H9 (cell line): ENCODE measurements at regions not wholly inside any gene's neighbourhood (a gene's known extent, or its start where the extent isn't known, plus 50 kb on each side); places are given as distances from the start of the nearest gene placed in this dataset.

Experiments used
- DNase-seq: peaks from one replicate; pipeline ENCODE4 v3.0.0-alpha.2; 2017
- H2AFZ ChIP-seq: one replicate; pipeline ENCODE4 v1.6.1; 2013; ENCODE audit warnings: mild to moderate bottlenecking, low read length, control low read depth, moderate library complexity
- H2AK5ac ChIP-seq: 2 replicates; pipeline ENCODE4 v1.6.1; 2013; ENCODE audit warnings: low read length, control low read depth, mixed read lengths; ENCODE audit not compliant: insufficient read length
- H2BK120ac ChIP-seq: one replicate; pipeline ENCODE4 v1.6.1; 2013; ENCODE audit warnings: low read depth, mild to moderate bottlenecking, low read length, control low read depth, inconsistent platforms; ENCODE audit not compliant: poor library complexity, severe bottlenecking
- H2BK12ac ChIP-seq: 2 replicates; pipeline ENCODE4 v1.6.1; 2013; ENCODE audit warnings: low read length, control low read depth, mixed read lengths, low read depth; ENCODE audit not compliant: insufficient read length
- H2BK15ac ChIP-seq: 2 replicates; pipeline ENCODE4 v1.6.1; 2013; ENCODE audit warnings: low read depth, low read length, control low read depth
- H2BK20ac ChIP-seq: one replicate; pipeline ENCODE4 v1.6.1; 2013; ENCODE audit warnings: low read depth, mild to moderate bottlenecking, low read length, control low read depth, inconsistent platforms; ENCODE audit not compliant: poor library complexity, severe bottlenecking
- H2BK5ac ChIP-seq: 2 replicates; pipeline ENCODE4 v1.6.1; 2013; ENCODE audit warnings: low read length, control low read depth, mixed read lengths; ENCODE audit not compliant: insufficient read length
- H3K14ac ChIP-seq: 2 replicates; pipeline ENCODE4 v1.6.1; 2013; ENCODE audit warnings: low read length, control low read depth; ENCODE audit not compliant: insufficient read depth
- H3K18ac ChIP-seq: 2 replicates; pipeline ENCODE4 v1.6.1; 2013; ENCODE audit warnings: low read depth, mild to moderate bottlenecking, mixed read lengths, low read length, control low read depth; ENCODE audit not compliant: insufficient read length
- H3K23ac ChIP-seq: 2 replicates; pipeline ENCODE4 v1.6.1; 2013; ENCODE audit warnings: low read length, control low read depth, mixed read lengths, low read depth; ENCODE audit not compliant: insufficient read length
- H3K23me2 ChIP-seq: 2 replicates; pipeline ENCODE4 v1.6.1; 2013; ENCODE audit warnings: low read depth, mild to moderate bottlenecking, mixed read lengths, low read length, control low read depth; ENCODE audit not compliant: insufficient read length, poor library complexity, severe bottlenecking
- H3K27ac ChIP-seq: 2 replicates; pipeline ENCODE4 v1.5.1; 2013; ENCODE audit warnings: low read length, control low read depth, mixed read lengths, low read depth; ENCODE audit not compliant: insufficient read length
- H3K27me3 ChIP-seq: 2 replicates; pipeline ENCODE4 v1.6.1; 2013; ENCODE audit warnings: low read length, control low read depth, inconsistent platforms; ENCODE audit not compliant: insufficient read depth
- H3K4ac ChIP-seq: 2 replicates; pipeline ENCODE4 v1.6.1; 2013; ENCODE audit warnings: low read depth, mild to moderate bottlenecking, control low read depth, inconsistent platforms, low read length, moderate library complexity
- H3K4me1 ChIP-seq: 2 replicates; pipeline ENCODE4 v1.6.1; 2013; ENCODE audit warnings: low read length, control low read depth, inconsistent platforms; ENCODE audit not compliant: insufficient read depth
- H3K4me2 ChIP-seq: 2 replicates; pipeline ENCODE4 v1.6.1; 2013; ENCODE audit warnings: low read length, control low read depth, mixed read lengths; ENCODE audit not compliant: insufficient read length, insufficient read depth
- H3K56ac ChIP-seq: 2 replicates; pipeline ENCODE4 v1.6.1; 2013; ENCODE audit warnings: low read depth, mild to moderate bottlenecking, mixed read lengths, low read length, control low read depth; ENCODE audit not compliant: insufficient read length
- H3K79me1 ChIP-seq: 2 replicates; pipeline ENCODE4 v1.6.1; 2013; ENCODE audit warnings: low read depth, mild to moderate bottlenecking, moderate library complexity, low read length, control low read depth, inconsistent platforms; ENCODE audit not compliant: insufficient read depth, poor library complexity, severe bottlenecking
- H3K79me2 ChIP-seq: 2 replicates; pipeline ENCODE4 v1.6.1; 2013; ENCODE audit warnings: low read length, control low read depth, inconsistent platforms; ENCODE audit not compliant: insufficient read depth
- H3K9ac ChIP-seq: 2 replicates; pipeline ENCODE4 v1.6.1; 2013; ENCODE audit warnings: low read length, control low read depth, mixed read lengths; ENCODE audit not compliant: insufficient read length; ENCODE audit errors: extremely low read depth
- H3K9me3 ChIP-seq: one replicate; pipeline ENCODE4 v1.6.1; 2013; ENCODE audit warnings: low read depth, low read length, inconsistent platforms; ENCODE audit not compliant: control insufficient read depth
- H3T11ph ChIP-seq: one replicate; pipeline ENCODE4 v1.6.1; 2013; ENCODE audit warnings: mild to moderate bottlenecking, low read length, control low read depth, inconsistent platforms
- H4K20me1 ChIP-seq: one replicate; pipeline ENCODE4 v1.6.1; 2013; ENCODE audit not compliant: control insufficient read depth, insufficient read length, insufficient read depth
- H4K5ac ChIP-seq: 2 replicates; pipeline ENCODE4 v1.6.1; 2013; ENCODE audit warnings: low read depth, mild to moderate bottlenecking, mixed read lengths, low read length, control low read depth; ENCODE audit not compliant: insufficient read length
- H4K8ac ChIP-seq: replicated peaks from 2 replicates; pipeline ENCODE4 v1.6.1; 2013; ENCODE audit warnings: low read length, control low read depth, mixed read lengths, low read depth; ENCODE audit not compliant: insufficient read length
- H4K91ac ChIP-seq: 2 replicates; pipeline ENCODE4 v1.6.1; 2013; ENCODE audit warnings: low read depth, mild to moderate bottlenecking, moderate library complexity, mixed read lengths, low read length, control low read depth; ENCODE audit not compliant: insufficient read length
- H3K27ac Mint-ChIP-seq, 3 experiments: 2 replicates in 2 of 3; 3 replicates in 1 of 3; pipeline ENCODE4 v1.8.0; 2020 to 2021; ENCODE audit warnings: mixed read lengths in 3 of 3, mild to moderate bottlenecking in 1 of 3, moderate library complexity in 1 of 3
- H3K27me3 Mint-ChIP-seq: 2 replicates; pipeline ENCODE4 v1.8.0; 2021; ENCODE audit warnings: low read depth, mild to moderate bottlenecking, moderate library complexity, mixed read lengths
- H3K36me3 Mint-ChIP-seq, 3 experiments: 2 replicates in 2 of 3; 3 replicates in 1 of 3; pipeline ENCODE4 v1.8.0; 2020 to 2021; ENCODE audit warnings: low read depth in 3 of 3, mixed read lengths in 3 of 3; ENCODE audit not compliant: insufficient read depth in 1 of 3
- H3K4me1 Mint-ChIP-seq, 2 experiments: 2 replicates each; pipeline ENCODE4 v1.8.0; 2020; ENCODE audit warnings: mixed read lengths in 2 of 2
- H3K4me3 Mint-ChIP-seq, 2 experiments: 2 replicates in 1 of 2; 3 replicates in 1 of 2; pipeline ENCODE4 v1.8.0; 2020 to 2021; ENCODE audit warnings: mild to moderate bottlenecking in 2 of 2, mixed read lengths in 2 of 2, moderate library complexity in 1 of 2
- H3K9me3 Mint-ChIP-seq, 2 experiments: 2 replicates in 1 of 2; 3 replicates in 1 of 2; pipeline ENCODE4 v1.8.0; 2020; ENCODE audit warnings: mild to moderate bottlenecking in 2 of 2, mixed read lengths in 2 of 2, moderate library complexity in 1 of 2
- WGBS: extraction: QIAGEN DNeasy Blood & Tissue Kit; methylation state at CpG from one replicate; pipeline ENCODE4 v1.1.7; 2013; ENCODE audit warnings: missing lambda C conversion rate, low lambda C conversion rate, mixed read lengths; ENCODE audit not compliant: insufficient read length; ENCODE audit errors: extremely low coverage; 5-methylcytosine and 5-hydroxymethylcytosine counted together
- TF ChIP-seq, protein P1 (sequence below): fragments of 200-600 bp; sonication (generic); conservative IDR thresholded peaks from 3 replicates; pipeline ENCODE4 v1.8.0; 2021; ENCODE audit warnings: antibody characterized with exemption, mild to moderate bottlenecking

- Mint-ChIP-seq H3K4me1 (peaks cover 80 to 83% of the 10 kb centered on the region in 2 experiments), H3K4me3 (peak overlapping the region; percentile 61 to 71), H3K36me3 (peaks cover 4 to 43% (median 34%) of the 10 kb centered on the region in 3 experiments; a peak in 6 of 7 replicates), H3K27me3 (no peaks in the 10 kb centered on the region), H3K9me3 (peaks cover 0 to 6% of the 10 kb centered on the region in 2 experiments; a peak in 2 of 5 replicates), H3K27ac (peak overlapping the region; percentile 97 to 99 (median 99))
- H3K4me1 ChIP-seq: peaks cover 27% of the 10 kb centered on the region
- peaks cover 4% of the 10 kb centered on the region for H3K23me2 ChIP-seq
- H3K27ac ChIP-seq: peak overlapping the region; percentile 92
- peak overlapping the region; percentile 89 for H3K18ac ChIP-seq
- WGBS: no CpG with 5 or more reads among the region's 10 CpGs
- H4K20me1 ChIP-seq: no peaks in the 10 kb centered on the region
- no peak overlapping the region; the same call in 1 of the 2 replicates for H3K4ac ChIP-seq
- H3K23ac ChIP-seq: no peak overlapping the region
- TF ChIP-seq, protein P1, sequence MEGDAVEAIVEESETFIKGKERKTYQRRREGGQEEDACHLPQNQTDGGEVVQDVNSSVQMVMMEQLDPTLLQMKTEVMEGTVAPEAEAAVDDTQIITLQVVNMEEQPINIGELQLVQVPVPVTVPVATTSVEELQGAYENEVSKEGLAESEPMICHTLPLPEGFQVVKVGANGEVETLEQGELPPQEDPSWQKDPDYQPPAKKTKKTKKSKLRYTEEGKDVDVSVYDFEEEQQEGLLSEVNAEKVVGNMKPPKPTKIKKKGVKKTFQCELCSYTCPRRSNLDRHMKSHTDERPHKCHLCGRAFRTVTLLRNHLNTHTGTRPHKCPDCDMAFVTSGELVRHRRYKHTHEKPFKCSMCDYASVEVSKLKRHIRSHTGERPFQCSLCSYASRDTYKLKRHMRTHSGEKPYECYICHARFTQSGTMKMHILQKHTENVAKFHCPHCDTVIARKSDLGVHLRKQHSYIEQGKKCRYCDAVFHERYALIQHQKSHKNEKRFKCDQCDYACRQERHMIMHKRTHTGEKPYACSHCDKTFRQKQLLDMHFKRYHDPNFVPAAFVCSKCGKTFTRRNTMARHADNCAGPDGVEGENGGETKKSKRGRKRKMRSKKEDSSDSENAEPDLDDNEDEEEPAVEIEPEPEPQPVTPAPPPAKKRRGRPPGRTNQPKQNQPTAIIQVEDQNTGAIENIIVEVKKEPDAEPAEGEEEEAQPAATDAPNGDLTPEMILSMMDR: no peak
- H3K14ac ChIP-seq: peak overlapping the region; percentile 63; the same call in 1 of the 2 replicates
- no peaks in the 10 kb centered on the region for H3K79me1 ChIP-seq
- no peaks in the 10 kb centered on the region for H3K9me3 ChIP-seq
- peak overlapping the region; percentile 39 for H3T11ph ChIP-seq
- DNase-seq: peak; percentile 93
- H2BK15ac ChIP-seq: no peak overlapping the region
- peak overlapping the region; percentile 0 for H2AK5ac ChIP-seq
- H3K9ac ChIP-seq: peak overlapping the region; percentile 27
- peak overlapping the region; percentile 54 for H3K4me2 ChIP-seq
- no peak overlapping the region for H2BK20ac ChIP-seq
- H2BK12ac ChIP-seq: peak overlapping the region; percentile 82
- H4K91ac ChIP-seq: peak overlapping the region; percentile 43
- H4K5ac ChIP-seq: peak overlapping the region; percentile 56
- H2BK120ac ChIP-seq: no peak overlapping the region
- no peaks in the 10 kb centered on the region; the same call in 1 of the 2 replicates for H3K27me3 ChIP-seq
- peaks cover 10% of the 10 kb centered on the region; the same call in 1 of the 2 replicates for H3K79me2 ChIP-seq
- peak overlapping the region; percentile 34 for H2BK5ac ChIP-seq
- H4K8ac ChIP-seq: no peak overlapping the region
- no peak overlapping the region for H3K56ac ChIP-seq
- H2AFZ ChIP-seq: no peak overlapping the region
Observed at GRCh38 chr2:201972621-201973255, 60.9 kb upstream of the FZD7 start.
